ENCODE measurements at regions not wholly inside any gene's neighbourhood (a gene's known extent, or its start where the extent isn't known, plus 50 kb on each side); places are given as distances from the start of the nearest gene placed in this dataset.

DNA sequence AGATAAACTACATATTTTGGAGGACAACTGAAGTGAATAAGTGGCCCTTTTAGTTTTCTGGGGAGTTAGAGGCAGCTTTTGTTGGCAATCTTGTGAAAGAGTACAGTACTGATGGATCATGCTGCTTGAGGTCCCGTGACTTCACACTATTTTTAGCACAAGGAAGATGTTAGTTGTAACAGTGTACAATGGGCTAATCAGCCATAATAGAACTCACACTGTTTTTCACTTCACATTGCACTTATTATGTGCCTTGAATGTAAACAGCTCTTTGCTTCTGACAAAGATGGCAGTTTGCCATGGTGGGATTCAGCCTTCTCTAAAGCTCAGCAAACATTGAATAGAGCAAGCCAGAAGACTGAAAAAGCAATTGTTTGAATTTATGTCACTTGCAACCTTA is 176.7 kb upstream of the ZNF608 start:
- TF ChIP-seq POLR2AphosphoS5 (IDR thresholded peaks at IDR 0.05) (peak; percentile 9 to 27), EP300 (IDR thresholded peaks at IDR 0.05) (no peak)
- Histone ChIP-seq H3K4me3 (no peak overlapping the region), H3K4me1 (peaks cover 5 to 20% (median 14%) of the 10 kb centered on the region in 4 donors), H3K36me3 (no peaks in the 10 kb centered on the region), H3K9me3 (no peaks in the 10 kb centered on the region), H3K27ac (replicated peaks in 1 of 4) (no peak overlapping the region), H3K27me3 (no peaks in the 10 kb centered on the region)
- DNase-seq (ENCODE audit: extremely low spot score) = no peak
- 8% methylated on average over 1 of the region's 1 CpG for WGBS
- intact Hi-C loops (cut with DNase I) = no loop called here

DNA sequence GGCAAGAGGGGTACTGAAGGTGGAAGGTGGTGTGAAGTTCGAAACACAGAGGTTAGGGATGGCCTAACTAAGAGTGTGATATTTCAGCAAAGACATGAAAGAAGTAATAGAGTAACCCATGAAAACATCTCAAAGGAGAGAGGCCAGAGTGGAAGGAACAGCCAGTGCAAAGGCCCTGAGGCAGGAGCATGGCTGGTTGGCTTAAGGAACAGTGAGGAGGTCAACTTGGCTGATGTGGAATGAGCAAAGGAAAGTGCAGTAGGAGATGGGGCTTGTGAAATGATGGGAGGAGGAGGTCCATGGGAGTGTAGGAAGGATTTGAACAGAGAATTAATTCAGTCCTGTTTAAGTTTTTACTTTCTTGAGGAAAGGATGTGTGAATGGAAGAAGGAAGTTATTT is 178.3 kb upstream of the ZNF608 start:
- no peaks in the 10 kb centered on the region for H3K9me3 ChIP-seq
- intact Hi-C loops (cut with DNase I) = no loop called here
- 97% methylated on average over 1 of the region's 1 CpG for WGBS
- H3K36me3 ChIP-seq = no peaks in the 10 kb centered on the region
- peaks cover 5 to 20% (median 14%) of the 10 kb centered on the region in 4 donors for H3K4me1 ChIP-seq
- DNase-seq (ENCODE audit: extremely low spot score) = no peak
- H3K4me3 ChIP-seq = no peak overlapping the region
- TF ChIP-seq, protein P1, sequence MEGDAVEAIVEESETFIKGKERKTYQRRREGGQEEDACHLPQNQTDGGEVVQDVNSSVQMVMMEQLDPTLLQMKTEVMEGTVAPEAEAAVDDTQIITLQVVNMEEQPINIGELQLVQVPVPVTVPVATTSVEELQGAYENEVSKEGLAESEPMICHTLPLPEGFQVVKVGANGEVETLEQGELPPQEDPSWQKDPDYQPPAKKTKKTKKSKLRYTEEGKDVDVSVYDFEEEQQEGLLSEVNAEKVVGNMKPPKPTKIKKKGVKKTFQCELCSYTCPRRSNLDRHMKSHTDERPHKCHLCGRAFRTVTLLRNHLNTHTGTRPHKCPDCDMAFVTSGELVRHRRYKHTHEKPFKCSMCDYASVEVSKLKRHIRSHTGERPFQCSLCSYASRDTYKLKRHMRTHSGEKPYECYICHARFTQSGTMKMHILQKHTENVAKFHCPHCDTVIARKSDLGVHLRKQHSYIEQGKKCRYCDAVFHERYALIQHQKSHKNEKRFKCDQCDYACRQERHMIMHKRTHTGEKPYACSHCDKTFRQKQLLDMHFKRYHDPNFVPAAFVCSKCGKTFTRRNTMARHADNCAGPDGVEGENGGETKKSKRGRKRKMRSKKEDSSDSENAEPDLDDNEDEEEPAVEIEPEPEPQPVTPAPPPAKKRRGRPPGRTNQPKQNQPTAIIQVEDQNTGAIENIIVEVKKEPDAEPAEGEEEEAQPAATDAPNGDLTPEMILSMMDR (IDR thresholded peaks at IDR 0.05) = no peak
- TF ChIP-seq POLR2A (IDR thresholded peaks at IDR 0.05; ENCODE audit: low read depth) = no peak
- no peak for TF ChIP-seq POLR2AphosphoS5 (IDR thresholded peaks at IDR 0.05)
- TF ChIP-seq EP300 (IDR thresholded peaks at IDR 0.05) = no peak
- no peaks in the 10 kb centered on the region for H3K27me3 ChIP-seq
- H3K27ac ChIP-seq (replicated peaks in 1 of 4) = no peak overlapping the region

DNA sequence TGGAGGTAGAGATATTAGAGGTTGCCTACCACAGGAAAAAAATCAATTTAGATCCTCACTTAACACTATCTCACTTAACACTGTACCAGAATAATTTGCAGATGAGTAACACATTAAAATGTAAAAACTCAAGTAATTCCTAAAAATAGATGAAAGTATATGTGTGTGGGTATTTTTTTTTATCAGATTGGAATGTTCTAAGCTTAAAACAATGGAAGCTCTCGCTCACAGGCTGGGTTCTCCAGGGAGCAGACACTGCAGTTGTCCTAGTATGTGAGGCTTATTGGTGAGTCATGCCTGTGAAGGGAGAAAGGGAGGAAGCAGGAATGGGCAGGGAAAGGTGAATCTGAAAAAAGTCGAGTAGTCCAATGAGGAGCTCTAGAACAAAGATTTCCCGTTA is 181.3 kb upstream of the ZNF608 start:
- 81% methylated on average over 3 of the region's 3 CpGs for WGBS
- Histone ChIP-seq H3K4me1 (peaks cover 3 to 21% (median 11%) of the 10 kb centered on the region in 4 donors), H3K27ac (replicated peaks in 1 of 4) (no peak overlapping the region), H3K36me3 (no peaks in the 10 kb centered on the region), H3K9me3 (no peaks in the 10 kb centered on the region), H3K27me3 (no peaks in the 10 kb centered on the region), H3K4me3 (no peak overlapping the region)
- DNase-seq (ENCODE audit: extremely low spot score) = no peak
- TF ChIP-seq POLR2A (IDR thresholded peaks at IDR 0.05; ENCODE audit: low read depth) (no peak), POLR2AphosphoS5 (IDR thresholded peaks at IDR 0.05) (no peak), EP300 (IDR thresholded peaks at IDR 0.05) (no peak)
- TF ChIP-seq, protein P1 (IDR thresholded peaks at IDR 0.05) = no peak
- intact Hi-C loops (cut with DNase I) = no loop called here

DNA sequence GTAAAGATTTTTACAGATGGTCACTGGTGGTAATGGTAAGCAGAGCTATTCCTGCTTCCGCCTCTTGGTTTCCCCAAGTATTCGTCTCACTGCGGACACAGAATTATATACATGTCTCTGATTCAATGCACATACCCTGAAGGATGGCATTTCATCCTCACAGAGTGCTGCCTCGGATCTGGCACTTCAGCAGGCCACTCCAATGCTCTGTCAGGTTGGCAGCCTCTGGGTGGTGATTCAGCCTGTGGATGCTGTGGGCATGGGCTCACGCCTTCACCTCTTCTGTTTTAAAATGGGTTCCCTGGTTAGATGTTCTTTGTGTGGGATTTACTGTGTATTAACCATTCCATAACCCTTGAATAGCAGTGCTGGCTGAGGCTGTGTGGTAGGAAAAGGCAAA is 182.6 kb upstream of the ZNF608 start:
- Histone ChIP-seq H3K27me3 (no peaks in the 10 kb centered on the region), H3K4me1 (peaks cover 0 to 22% (median 14%) of the 10 kb centered on the region in 4 donors), H3K4me3 (no peak overlapping the region), H3K36me3 (no peaks in the 10 kb centered on the region), H3K27ac (replicated peaks in 1 of 4) (no peak overlapping the region), H3K9me3 (no peaks in the 10 kb centered on the region)
- intact Hi-C loops (cut with DNase I) = no loop called here
- TF ChIP-seq, protein P1 (IDR thresholded peaks at IDR 0.05) = no peak
- TF ChIP-seq POLR2AphosphoS5 (IDR thresholded peaks at IDR 0.05) (no peak), POLR2A (IDR thresholded peaks at IDR 0.05; ENCODE audit: low read depth) (no peak), EP300 (IDR thresholded peaks at IDR 0.05) (no peak)
- no peak for DNase-seq (ENCODE audit: extremely low spot score)
- WGBS = 96% methylated on average over 5 of the region's 5 CpGs

DNA sequence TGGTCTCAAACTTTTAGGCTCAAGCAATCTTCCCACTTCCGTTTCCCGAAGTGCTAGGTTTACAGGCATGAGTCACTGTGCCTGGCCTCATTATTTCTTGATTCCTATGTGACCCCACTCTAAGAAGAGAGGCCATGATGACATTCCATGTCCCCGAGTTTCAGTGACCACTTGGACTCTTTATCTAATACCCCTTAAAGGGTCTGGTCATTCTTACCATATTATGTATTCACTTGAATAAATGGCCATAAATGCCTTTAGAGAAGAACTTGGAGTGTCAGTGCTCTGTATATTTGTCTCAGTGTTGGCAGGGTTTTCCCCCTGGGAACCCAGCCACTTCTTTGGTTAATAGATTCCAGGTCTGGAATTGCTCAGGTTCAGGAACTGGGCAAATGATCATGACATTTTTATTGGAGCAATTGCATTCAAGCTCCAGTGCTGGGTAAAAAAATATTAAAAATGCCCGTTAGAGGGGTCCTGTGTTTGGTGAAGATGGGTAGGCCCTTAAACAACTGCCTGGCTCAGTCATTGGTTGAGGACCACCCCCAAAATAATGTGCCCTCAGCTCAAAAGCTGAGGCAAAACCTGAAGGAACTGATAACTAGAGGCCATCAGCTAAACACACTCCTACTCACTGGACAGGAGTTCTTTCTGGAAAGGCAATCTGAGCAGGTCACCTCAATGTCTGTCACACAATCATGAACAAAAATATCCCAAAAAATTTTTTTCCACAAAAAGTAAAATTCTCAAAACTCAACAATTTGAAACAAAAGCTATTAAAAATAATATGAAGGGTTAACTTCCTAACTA is 186.6 kb upstream of the ZNF608 start:
- intact Hi-C loops (cut with DNase I) = no loop called here
- H3K36me3 ChIP-seq = no peaks in the 10 kb centered on the region
- no peak overlapping the region for H3K4me3 ChIP-seq
- no peaks in the 10 kb centered on the region for H3K27me3 ChIP-seq
- peaks cover 0 to 29% (median 20%) of the 10 kb centered on the region in 4 donors for H3K4me1 ChIP-seq
- peak overlapping the region; percentile 29 to 57 (median 46) for H3K27ac ChIP-seq (replicated peaks in 1 of 4)
- TF ChIP-seq EP300 (IDR thresholded peaks at IDR 0.05) (no peak), POLR2AphosphoS5 (IDR thresholded peaks at IDR 0.05) (peak in 1 of 2 donors; percentile 48)
- no peaks in the 10 kb centered on the region for H3K9me3 ChIP-seq
- DNase-seq (ENCODE audit: extremely low spot score) = no peak
- WGBS = 19% methylated on average over 4 of the region's 4 CpGs

Data from esophagus muscularis mucosa (tissue), 4 donors.